ENCODE measurements at regions not wholly inside any gene's neighbourhood (a gene's known extent, or its start where the extent isn't known, plus 50 kb on each side); places are given as distances from the start of the nearest gene placed in this dataset.

GRCh38 chr2:234427081-234428061 is 69.5 kb downstream of the ARL4C start:
- Histone ChIP-seq H3K27ac (ENCODE audit: insufficient read length, low read depth, low read length) (no peak overlapping the region), H2AFZ (ENCODE audit: low read length) (no peak overlapping the region)
- H3K27me3 Mint-ChIP-seq (ENCODE audit: low read depth) = peaks cover 79% of the 10 kb centered on the region

More at GRCh38 chr2:234427081-234428061, 69.5 kb downstream of the ARL4C start:
- H4K91ac ChIP-seq (ENCODE audit: insufficient read length, low read depth, low read length) = no peak overlapping the region
- no peaks in the 10 kb centered on the region for H4K20me1 ChIP-seq (ENCODE audit: control insufficient read depth, insufficient read depth, insufficient read length)
- no peak overlapping the region for H2BK120ac ChIP-seq (ENCODE audit: low read depth, low read length, poor library complexity, severe bottlenecking)
- no peak overlapping the region for H2BK20ac ChIP-seq (ENCODE audit: low read depth, low read length, poor library complexity, severe bottlenecking)
- no peak overlapping the region for H3K56ac ChIP-seq (ENCODE audit: insufficient read length, low read depth, low read length)
- WGBS (ENCODE audit: extremely low coverage, insufficient read length, low lambda C conversion rate) = no CpG with 5 or more reads among the region's 15 CpGs
- H3K4me2 ChIP-seq (ENCODE audit: insufficient read depth, insufficient read length, low read length) = peak overlapping the region; percentile 27
- peaks cover 12% of the 10 kb centered on the region; the same call in 1 of the 2 replicates for H3K27me3 ChIP-seq (ENCODE audit: insufficient read depth, low read length)
- no peak overlapping the region for H3K23ac ChIP-seq (ENCODE audit: insufficient read length, low read depth, low read length)
- H4K8ac ChIP-seq (replicated peaks; ENCODE audit: insufficient read length, low read depth, low read length) = no peak overlapping the region
- TF ChIP-seq, protein P1, sequence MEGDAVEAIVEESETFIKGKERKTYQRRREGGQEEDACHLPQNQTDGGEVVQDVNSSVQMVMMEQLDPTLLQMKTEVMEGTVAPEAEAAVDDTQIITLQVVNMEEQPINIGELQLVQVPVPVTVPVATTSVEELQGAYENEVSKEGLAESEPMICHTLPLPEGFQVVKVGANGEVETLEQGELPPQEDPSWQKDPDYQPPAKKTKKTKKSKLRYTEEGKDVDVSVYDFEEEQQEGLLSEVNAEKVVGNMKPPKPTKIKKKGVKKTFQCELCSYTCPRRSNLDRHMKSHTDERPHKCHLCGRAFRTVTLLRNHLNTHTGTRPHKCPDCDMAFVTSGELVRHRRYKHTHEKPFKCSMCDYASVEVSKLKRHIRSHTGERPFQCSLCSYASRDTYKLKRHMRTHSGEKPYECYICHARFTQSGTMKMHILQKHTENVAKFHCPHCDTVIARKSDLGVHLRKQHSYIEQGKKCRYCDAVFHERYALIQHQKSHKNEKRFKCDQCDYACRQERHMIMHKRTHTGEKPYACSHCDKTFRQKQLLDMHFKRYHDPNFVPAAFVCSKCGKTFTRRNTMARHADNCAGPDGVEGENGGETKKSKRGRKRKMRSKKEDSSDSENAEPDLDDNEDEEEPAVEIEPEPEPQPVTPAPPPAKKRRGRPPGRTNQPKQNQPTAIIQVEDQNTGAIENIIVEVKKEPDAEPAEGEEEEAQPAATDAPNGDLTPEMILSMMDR (conservative IDR thresholded peaks at IDR 0.05) = no peak
- no peak overlapping the region for H4K5ac ChIP-seq (ENCODE audit: insufficient read length, low read depth, low read length)
- H3K36me3 Mint-ChIP-seq (ENCODE audit: insufficient read depth in 1 of 3, low read depth in 3 of 3) = no peaks in the 10 kb centered on the region
- no peak overlapping the region for H3K9ac ChIP-seq (ENCODE audit: extremely low read depth, insufficient read length, low read length)
- H3K9me3 Mint-ChIP-seq = peaks cover 0 to 7% of the 10 kb centered on the region in 2 experiments; a peak in 2 of 5 replicates
- H2AK5ac ChIP-seq (ENCODE audit: insufficient read length, low read length) = no peak overlapping the region
- H3K27ac Mint-ChIP-seq = peak overlapping the region; percentile 4 to 84 (median 46); a peak in 4 of 7 replicates
- no peaks in the 10 kb centered on the region for H3K9me3 ChIP-seq (ENCODE audit: control insufficient read depth, low read depth, low read length)
- no peak overlapping the region for H2BK15ac ChIP-seq (ENCODE audit: low read depth, low read length)
- no peaks in the 10 kb centered on the region for H3K79me1 ChIP-seq (ENCODE audit: insufficient read depth, low read depth, low read length, poor library complexity, severe bottlenecking)
- no peak overlapping the region for H3K4ac ChIP-seq (ENCODE audit: low read depth, low read length)
- peak overlapping the region; percentile 12 for H3K18ac ChIP-seq (ENCODE audit: insufficient read length, low read depth, low read length)
- DNase-seq = peak; percentile 71
- no peak overlapping the region for H2BK5ac ChIP-seq (ENCODE audit: insufficient read length, low read length)
- H3K4me3 Mint-ChIP-seq = peak overlapping the region; percentile 14 to 61; a peak in 4 of 5 replicates
- no peak overlapping the region for H3T11ph ChIP-seq (ENCODE audit: low read length)
- peaks cover 50 to 61% of the 10 kb centered on the region in 2 experiments for H3K4me1 Mint-ChIP-seq
- no peaks in the 10 kb centered on the region for H3K4me1 ChIP-seq (ENCODE audit: insufficient read depth, low read length)
- peak overlapping the region; percentile 16; the same call in 1 of the 2 replicates for H3K14ac ChIP-seq (ENCODE audit: insufficient read depth, low read length)
- H3K23me2 ChIP-seq (ENCODE audit: insufficient read length, low read depth, low read length, poor library complexity, severe bottlenecking) = no peaks in the 10 kb centered on the region
- H2BK12ac ChIP-seq (ENCODE audit: insufficient read length, low read depth, low read length) = no peak overlapping the region
- no peaks in the 10 kb centered on the region for H3K79me2 ChIP-seq (ENCODE audit: insufficient read depth, low read length)

All from H9 (cell line).